ENCODE measurements at regions not wholly inside any gene's neighbourhood (a gene's known extent, or its start where the extent isn't known, plus 50 kb on each side); places are given as distances from the start of the nearest gene placed in this dataset.

GRCh38 chr6:40957616-40958492 is 81.2 kb downstream of the UNC5CL start:
- H3K14ac ChIP-seq (ENCODE audit: insufficient read length) = no peak overlapping the region
- no peak overlapping the region; the same call in 1 of the 2 replicates for H2BK5ac ChIP-seq (ENCODE audit: low read depth, low read length)
- no peaks in the 10 kb centered on the region for H3K9me3 ChIP-seq (ENCODE audit: insufficient read depth in 2 of 2, low read depth in 1 of 2, low read length in 1 of 2)
- ChIA-PET POLR2A (ENCODE audit: partially characterized antibody) (no interaction called here), CTCF (ENCODE audit: partially characterized antibody) (interaction anchor here (0.9 to 2.1 kb wide), 3 partner anchors 41 to 81 kb away, joined by 4 to 5 read pairs (median 4); partner anchors contain the start of gene UNC5CL)
- no peak overlapping the region for H3K23ac ChIP-seq (ENCODE audit: insufficient read length)
- H3K27ac ChIP-seq (ENCODE audit: low read depth, low read length) = no peak overlapping the region
- no peak overlapping the region for H4K91ac ChIP-seq (replicated peaks; ENCODE audit: insufficient read length, low read length)
- no peak overlapping the region for H3K4me2 ChIP-seq (ENCODE audit: insufficient read depth in 1 of 2, low read depth in 2 of 2, low read length in 2 of 2)
- H3K27me3 ChIP-seq (replicated peaks in 1 of 4; ENCODE audit: control insufficient read depth in 3 of 4, extremely low read depth in 1 of 4, insufficient read depth in 3 of 4, low read length in 3 of 4) = no peaks in the 10 kb centered on the region
- H3K23me2 ChIP-seq (ENCODE audit: low read depth, low read length) = peaks cover 3% of the 10 kb centered on the region; the same call in 1 of the 2 replicates
- WGBS, 2 experiments (ENCODE audit: extremely low coverage in 1 of 2, insufficient coverage in 1 of 2, insufficient read length in 1 of 2, insufficient replicate concordance in 2 of 2, low coverage in 1 of 2, low lambda C conversion rate in 2 of 2, missing lambda C conversion rate in 1 of 2) = 78% methylated on average over 4 of the region's 4 CpGs; no CpG with 5 or more reads in 1 of the 2 experiments
- no peak overlapping the region for H2BK12ac ChIP-seq (ENCODE audit: low read depth, low read length)
- H4K5ac ChIP-seq (ENCODE audit: insufficient read length, low read depth, low read length) = no peak overlapping the region
- no peak overlapping the region for H2BK20ac ChIP-seq (ENCODE audit: low read length)
- TF ChIP-seq GTF2F1 (IDR thresholded peaks at IDR 0.05; ENCODE audit: borderline replicate concordance, low read depth, low read length) = no peak
- no peak for TF ChIP-seq BRCA1 (IDR thresholded peaks at IDR 0.05; ENCODE audit: low read depth, low read length)
- TF ChIP-seq SAP30 (IDR thresholded peaks at IDR 0.05; ENCODE audit: insufficient read depth, insufficient replicate concordance, low read length) = no peak
- TF ChIP-seq KDM5A (IDR thresholded peaks at IDR 0.05; ENCODE audit: low read length) = no peak
- TF ChIP-seq SP1 (IDR thresholded peaks at IDR 0.05; ENCODE audit: low read depth, low read length) = no peak
- no peak for TF ChIP-seq SIX5 (IDR thresholded peaks at IDR 0.05; ENCODE audit: low read depth, low read length)
- TF ChIP-seq ASH2L (IDR thresholded peaks at IDR 0.05; ENCODE audit: low read length) = no peak
- H3K18ac ChIP-seq (ENCODE audit: extremely low read depth, low read length) = no peak overlapping the region
- H3K4ac ChIP-seq (replicated peaks; ENCODE audit: insufficient read length, low read depth, low read length) = no peak overlapping the region
- no peak overlapping the region for H3K4me3 ChIP-seq (ENCODE audit: extremely low read depth in 1 of 4, insufficient read depth in 2 of 4, low read depth in 3 of 4, low read length in 4 of 4)
- H2BK15ac ChIP-seq (ENCODE audit: low read length) = no peak overlapping the region
- no peak overlapping the region for H3K9ac ChIP-seq (replicated peaks in 1 of 4; ENCODE audit: extremely low read depth in 1 of 4, low read depth in 3 of 4, low read length in 3 of 4)
- H3K79me1 ChIP-seq (ENCODE audit: low read depth, low read length) = no peaks in the 10 kb centered on the region
- H3K36me3 ChIP-seq (ENCODE audit: control insufficient read depth in 2 of 4, insufficient read depth in 4 of 4, low read length in 3 of 4) = no peaks in the 10 kb centered on the region
- no peak for FAIRE-seq
- H4K8ac ChIP-seq (ENCODE audit: extremely low read depth, insufficient read depth, low read length) = no peak overlapping the region
- no peak overlapping the region for H2AFZ ChIP-seq (ENCODE audit: low read length)
- H2BK120ac ChIP-seq (replicated peaks; ENCODE audit: low read depth, low read length) = no peak overlapping the region
- no peaks in the 10 kb centered on the region for H4K20me1 ChIP-seq (replicated peaks in 1 of 2; ENCODE audit: control insufficient read depth in 1 of 2, insufficient read depth in 2 of 2, low read length in 2 of 2)
- H3K4me1 ChIP-seq (replicated peaks in 1 of 4; ENCODE audit: control insufficient read depth in 3 of 4, insufficient read depth in 4 of 4, low read length in 3 of 4) = peaks cover 0 to 3% (median 0%) of the 10 kb centered on the region in 4 experiments; a peak in 1 of 7 replicates
- H2AK5ac ChIP-seq (ENCODE audit: low read depth, low read length) = no peak overlapping the region
- no peak overlapping the region for H3K56ac ChIP-seq (replicated peaks; ENCODE audit: insufficient read length, low read depth, low read length)
- DNase-seq (ENCODE audit: low read depth in 1 of 2, low spot score in 2 of 2) = no peak
- no peaks in the 10 kb centered on the region for H3K79me2 ChIP-seq (ENCODE audit: control insufficient read depth in 1 of 2, insufficient read depth in 2 of 2, low read length in 2 of 2)
